ENCODE measurements at regions not wholly inside any gene's neighbourhood (a gene's known extent, or its start where the extent isn't known, plus 50 kb on each side); places are given as distances from the start of the nearest gene placed in this dataset.

- no peak overlapping the region for H3K4me3 ChIP-seq (ENCODE audit: extremely low read depth in 1 of 4, insufficient read depth in 2 of 4, low read depth in 3 of 4, low read length in 4 of 4)
- no peak overlapping the region for H3K4me2 ChIP-seq (ENCODE audit: insufficient read depth in 1 of 2, low read depth in 2 of 2, low read length in 2 of 2)
- no peaks in the 10 kb centered on the region for H3K79me2 ChIP-seq (ENCODE audit: control insufficient read depth in 1 of 2, insufficient read depth in 2 of 2, low read length in 2 of 2)
- DNase-seq (ENCODE audit: low read depth in 1 of 2, low spot score in 2 of 2) (no peak), FAIRE-seq (no peak)
- H2BK20ac ChIP-seq (ENCODE audit: low read length) = no peak overlapping the region
- H3K9ac ChIP-seq (replicated peaks in 1 of 4; ENCODE audit: extremely low read depth in 1 of 4, low read depth in 3 of 4, low read length in 3 of 4) = no peak overlapping the region
- no peaks in the 10 kb centered on the region for H3K9me3 ChIP-seq (ENCODE audit: insufficient read depth in 2 of 2, low read depth in 1 of 2, low read length in 1 of 2)
- H2AFZ ChIP-seq (ENCODE audit: low read length) = no peak overlapping the region
- no peaks in the 10 kb centered on the region for H3K79me1 ChIP-seq (ENCODE audit: low read depth, low read length)
- no peaks in the 10 kb centered on the region for H4K20me1 ChIP-seq (replicated peaks in 1 of 2; ENCODE audit: control insufficient read depth in 1 of 2, insufficient read depth in 2 of 2, low read length in 2 of 2)
- H4K91ac ChIP-seq (replicated peaks; ENCODE audit: insufficient read length, low read length) = no peak overlapping the region
- no peak overlapping the region for H3K56ac ChIP-seq (replicated peaks; ENCODE audit: insufficient read length, low read depth, low read length)
- H3K4me1 ChIP-seq (replicated peaks in 1 of 4; ENCODE audit: control insufficient read depth in 3 of 4, insufficient read depth in 4 of 4, low read length in 3 of 4) = no peaks in the 10 kb centered on the region
- WGBS, 2 experiments (ENCODE audit: extremely low coverage in 1 of 2, insufficient coverage in 1 of 2, insufficient read length in 1 of 2, insufficient replicate concordance in 2 of 2, low coverage in 1 of 2, low lambda C conversion rate in 2 of 2, missing lambda C conversion rate in 1 of 2) = 84% methylated on average over 2 of the region's 2 CpGs; no CpG with 5 or more reads in 1 of the 2 experiments
- no peak overlapping the region for H2BK120ac ChIP-seq (replicated peaks; ENCODE audit: low read depth, low read length)
- no peak overlapping the region for H3K23ac ChIP-seq (ENCODE audit: insufficient read length)
- H3K27me3 ChIP-seq (replicated peaks in 1 of 4; ENCODE audit: control insufficient read depth in 3 of 4, extremely low read depth in 1 of 4, insufficient read depth in 3 of 4, low read length in 3 of 4) = no peaks in the 10 kb centered on the region
- no peak overlapping the region for H2BK15ac ChIP-seq (ENCODE audit: low read length)
- no peaks in the 10 kb centered on the region for H3K36me3 ChIP-seq (ENCODE audit: control insufficient read depth in 2 of 4, insufficient read depth in 4 of 4, low read length in 3 of 4)
- no peak for TF ChIP-seq ZNF274 (IDR thresholded peaks at IDR 0.05; ENCODE audit: borderline replicate concordance, extremely low read depth, low read length)
- no peak for TF ChIP-seq SP2 (IDR thresholded peaks at IDR 0.05; ENCODE audit: low read length)
- no peak for TF ChIP-seq SRF (IDR thresholded peaks at IDR 0.05; ENCODE audit: low read depth, low read length)
- TF ChIP-seq GTF2F1 (IDR thresholded peaks at IDR 0.05; ENCODE audit: borderline replicate concordance, low read depth, low read length) = no peak
- TF ChIP-seq CHD1 (IDR thresholded peaks at IDR 0.05; ENCODE audit: low read depth, low read length) = no peak
- TF ChIP-seq CREB1 (IDR thresholded peaks at IDR 0.05) = no peak
- H3K23me2 ChIP-seq (ENCODE audit: low read depth, low read length) = no peaks in the 10 kb centered on the region
- no peak overlapping the region for H3K14ac ChIP-seq (ENCODE audit: insufficient read length)
- no peak overlapping the region for H3K18ac ChIP-seq (ENCODE audit: extremely low read depth, low read length)
- no peak overlapping the region for H4K8ac ChIP-seq (ENCODE audit: extremely low read depth, insufficient read depth, low read length)
- POLR2A ChIA-PET (ENCODE audit: partially characterized antibody) = no interaction called here
- H3K4ac ChIP-seq (replicated peaks; ENCODE audit: insufficient read length, low read depth, low read length) = no peak overlapping the region
- no peak overlapping the region for H2BK5ac ChIP-seq (ENCODE audit: low read depth, low read length)
- no peak overlapping the region for H3K27ac ChIP-seq (ENCODE audit: low read depth, low read length)
- CTCF ChIA-PET (ENCODE audit: partially characterized antibody) = no interaction called here
- no peak overlapping the region for H2BK12ac ChIP-seq (ENCODE audit: low read depth, low read length)
- no peak overlapping the region for H4K5ac ChIP-seq (ENCODE audit: insufficient read length, low read depth, low read length)
- no peak overlapping the region for H2AK5ac ChIP-seq (ENCODE audit: low read depth, low read length)
Measured at GRCh38 chr1:102219463-102219862, 222.7 kb upstream of the OLFM3 start.

Data from H1 (cell line).